ENCODE measurements at regions not wholly inside any gene's neighbourhood (a gene's known extent, or its start where the extent isn't known, plus 50 kb on each side); places are given as distances from the start of the nearest gene placed in this dataset.

GRCh38 chr4:57442241-57442640, 332.1 kb upstream of the IGFBP7 start:
- TF ChIP-seq POLR2A (IDR thresholded peaks at IDR 0.05) (no peak), CTCF (IDR thresholded peaks at IDR 0.05) (no peak), POLR2AphosphoS5 (IDR thresholded peaks at IDR 0.05; ENCODE audit: insufficient read depth in 1 of 2, low read depth in 1 of 2) (no peak)
